HCT116 (cell line): ENCODE measurements at regions not wholly inside any gene's neighbourhood (a gene's known extent, or its start where the extent isn't known, plus 50 kb on each side); places are given as distances from the start of the nearest gene placed in this dataset.

ENCODE experiments used
- ATAC-seq: fragments of 200-7000 bp; cut with Tn5 transposase; 2 replicates; pipeline ENCODE4 v1.9.1; 2020; ENCODE audit warnings: mild to moderate bottlenecking, moderate library complexity
- BruUV-seq: library from RNA; stranded (reverse); fragments of 400-500 nt; replicated peaks from 2 replicates; lab custom pipeline; 2021; lab: Mats Ljungman, UMichigan
- CTCF ChIA-PET: fragments of 300-600 bp; sonication (Branson Sonifier 250); formaldehyde crosslinking; loops from one replicate; lab custom pipeline; 2021; ENCODE audit warnings: antibody characterized with exemption; lab: Charles Lee
- POLR2A ChIA-PET: fragments of 300-600, 350-600 bp; sonication (Branson Sonifier 250); formaldehyde crosslinking; loops from one replicate; lab custom pipeline; 2021; ENCODE audit warnings: antibody characterized with exemption; lab: Charles Lee
- RAD21 ChIA-PET, 2 experiments: fragments of 300-600 bp; sonication (Branson Sonifier 250); formaldehyde crosslinking; loops; one replicate each; lab custom pipeline; 2023; ENCODE audit warnings: low total read pairs in 2 of 2; ENCODE audit not compliant: uncharacterized antibody in 2 of 2, unreplicated experiment in 2 of 2, low non-redundant PET in 1 of 2; lab: Charles Lee
- DNase-seq: peaks from one replicate; pipeline ENCODE4 v3.0.0-alpha.2; 2010; ENCODE audit warnings: low read depth, low spot score
- H2AFZ ChIP-seq: fragments of 200-600 bp; shearing (Covaris generic), sonication (generic); 2 replicates; pipeline ENCODE4 v1.6.1; 2017; ENCODE audit warnings: low read depth, mixed run types, mixed read lengths, antibody characterized with exemption, low read length; ENCODE audit not compliant: poor library complexity, severe bottlenecking
- H3K27ac ChIP-seq: 2 replicates; pipeline ENCODE4 v1.5.1; 2012; ENCODE audit warnings: low read depth, low read length
- H3K27me3 ChIP-seq: fragments of 200-600 bp; sonication (generic); 2 replicates; pipeline ENCODE4 v1.6.1; 2016; ENCODE audit warnings: mixed run types, low read length, mixed read lengths; ENCODE audit not compliant: insufficient read depth
- H3K36me3 ChIP-seq, 2 experiments: fragments of 200-500 bp in 1 of 2; fragments of 200-600 bp in 1 of 2; sonication (Bioruptor generic) in 1 of 2; sonication (generic) in 1 of 2; 2 replicates each; pipeline versions ENCODE4 v1.5.1 to v1.6.1; 2014 to 2016; ENCODE audit warnings: low read length in 2 of 2, inconsistent platforms in 1 of 2, mixed read lengths in 1 of 2, mixed run types in 1 of 2; ENCODE audit not compliant: insufficient read depth in 2 of 2, control insufficient read depth in 1 of 2
- H3K4me1 ChIP-seq, 2 experiments: fragments of 200-600 bp in 1 of 2; sonication (generic) in 1 of 2; 2 replicates each; pipeline versions ENCODE4 v1.5.1 to v1.6.1; 2012 to 2017; ENCODE audit warnings: low read length in 2 of 2, inconsistent platforms in 1 of 2, mild to moderate bottlenecking in 1 of 2, mixed read lengths in 1 of 2, mixed run types in 1 of 2, moderate library complexity in 1 of 2; ENCODE audit not compliant: insufficient read depth in 2 of 2, control insufficient read depth in 1 of 2
- H3K4me2 ChIP-seq: fragments of 200-600 bp; sonication (generic); 2 replicates; pipeline ENCODE4 v1.6.1; 2017; ENCODE audit warnings: mixed run types, low read length, mixed read lengths
- H3K4me3 ChIP-seq, 2 experiments: fragments of 200-600 bp in 1 of 2; sonication (generic) in 1 of 2; replicated peaks in 1 of 2; 2 replicates each; pipeline ENCODE4 v1.5.1; 2011 to 2016; ENCODE audit warnings: low read length in 2 of 2, control low read depth in 1 of 2, low read depth in 1 of 2, mild to moderate bottlenecking in 1 of 2, mixed read lengths in 1 of 2, mixed run types in 1 of 2
- H3K79me2 ChIP-seq: fragments of 200-600 bp; sonication (generic); 2 replicates; pipeline ENCODE4 v1.6.1; 2017; ENCODE audit warnings: mild to moderate bottlenecking, mixed run types, low read length, moderate library complexity, mixed read lengths; ENCODE audit not compliant: insufficient read depth
- H3K9ac ChIP-seq: fragments of 200-600 bp; sonication (generic); 2 replicates; pipeline ENCODE4 v1.6.1; 2016; ENCODE audit warnings: low read length, mixed read lengths
- H3K9me2 ChIP-seq: fragments of 200-600 bp; sonication (generic), shearing (Covaris generic); 2 replicates; pipeline ENCODE4 v1.6.1; 2017; ENCODE audit warnings: mixed run types, mild to moderate bottlenecking, moderate library complexity; ENCODE audit not compliant: insufficient read depth
- H3K9me3 ChIP-seq, 2 experiments: fragments of 200-500 bp in 1 of 2; fragments of 200-600 bp in 1 of 2; sonication (Bioruptor generic) in 1 of 2; sonication (generic) in 1 of 2; 2 replicates each; pipeline ENCODE4 v1.6.1; 2014 to 2017; ENCODE audit warnings: low read length in 2 of 2, mixed read lengths in 2 of 2, inconsistent platforms in 1 of 2, low read depth in 1 of 2, mild to moderate bottlenecking in 1 of 2, mixed run types in 1 of 2, moderate library complexity in 1 of 2; ENCODE audit not compliant: control insufficient read depth in 1 of 2, insufficient read depth in 1 of 2
- H4K20me1 ChIP-seq: fragments of 200-600 bp; sonication (generic), shearing (Covaris generic); 2 replicates; pipeline ENCODE4 v1.6.1; 2017; ENCODE audit warnings: mixed run types, mild to moderate bottlenecking, moderate library complexity; ENCODE audit not compliant: insufficient read depth
- CBX3 ChIP-seq: IDR thresholded peaks from 2 replicates; pipeline ENCODE4 v1.6.1; 2012; ENCODE audit warnings: low read depth
- CEBPB ChIP-seq: IDR thresholded peaks from 2 replicates; pipeline ENCODE4 v1.6.1; 2012; ENCODE audit warnings: low read depth
- ELF1 ChIP-seq: IDR thresholded peaks from 2 replicates; pipeline ENCODE4 v1.6.1; 2012; ENCODE audit warnings: low read depth, borderline replicate concordance
- EZH2phosphoT487 ChIP-seq: fragments of 200-600 bp; IDR thresholded peaks from 2 replicates; pipeline ENCODE4 v1.6.1; 2018; ENCODE audit warnings: antibody characterized with exemption, borderline replicate concordance
- FOSL1 ChIP-seq: IDR thresholded peaks from 2 replicates; pipeline ENCODE4 v1.6.1; 2012; ENCODE audit warnings: low read depth
- JUND ChIP-seq: IDR thresholded peaks from 2 replicates; pipeline ENCODE4 v1.6.1; 2012
- POLR2AphosphoS5 ChIP-seq: IDR thresholded peaks from 2 replicates; pipeline ENCODE4 v1.6.1; 2011; ENCODE audit warnings: mild to moderate bottlenecking, low read depth, low read length, moderate library complexity
- RAD21 ChIP-seq: IDR thresholded peaks from 2 replicates; pipeline ENCODE4 v1.6.1; 2012; ENCODE audit warnings: low read depth, mild to moderate bottlenecking
- SIN3A ChIP-seq: IDR thresholded peaks from 2 replicates; pipeline ENCODE4 v1.6.1; 2012; ENCODE audit warnings: low read depth
- SP1 ChIP-seq: IDR thresholded peaks from 2 replicates; pipeline ENCODE4 v1.6.1; 2012; ENCODE audit warnings: low read depth
- SRF ChIP-seq: IDR thresholded peaks from 2 replicates; pipeline ENCODE4 v1.6.1; 2012; ENCODE audit warnings: low read depth
- TCF7L2 ChIP-seq: IDR thresholded peaks from 2 replicates; pipeline ENCODE4 v1.7.0; 2011; ENCODE audit warnings: borderline replicate concordance, inconsistent platforms; ENCODE audit not compliant: insufficient read depth, insufficient read length; ENCODE audit errors: extremely low read depth
- YY1 ChIP-seq: IDR thresholded peaks from 2 replicates; pipeline ENCODE4 v1.6.1; 2011; ENCODE audit warnings: low read length, low read depth, moderate library complexity, mild to moderate bottlenecking; ENCODE audit not compliant: insufficient replicate concordance; ENCODE audit errors: extremely low read depth
- ZFX ChIP-seq: fragments of 450-650 bp; IDR thresholded peaks from 2 replicates; pipeline ENCODE4 v1.6.1; 2017
- intact Hi-C: fragments of 100-400 bp; cut with micrococcal nuclease; formaldehyde crosslinking; loops from 2 replicates; pipeline ENCODE4 v1.10.0; 2022
- TF ChIP-seq, protein P1 (sequence below): IDR thresholded peaks from 2 replicates; pipeline ENCODE4 v1.6.1; 2012; ENCODE audit warnings: low read depth
- TF ChIP-seq, protein P2 (sequence below), 3 experiments: fragments of 200-600 bp in 1 of 3; sonication (generic) in 1 of 3; IDR thresholded peaks in 2 of 3; conservative IDR thresholded peaks in 1 of 3; 2 replicates each; pipeline ENCODE4 v1.5.1; 2012 to 2017; ENCODE audit warnings: low read depth in 2 of 3, low read length in 2 of 3, antibody characterized with exemption in 1 of 3, borderline replicate concordance in 1 of 3, control low read depth in 1 of 3, mild to moderate bottlenecking in 1 of 3, mixed read lengths in 1 of 3, mixed run types in 1 of 3, moderate library complexity in 1 of 3; ENCODE audit not compliant: insufficient read depth in 1 of 3

DNA sequence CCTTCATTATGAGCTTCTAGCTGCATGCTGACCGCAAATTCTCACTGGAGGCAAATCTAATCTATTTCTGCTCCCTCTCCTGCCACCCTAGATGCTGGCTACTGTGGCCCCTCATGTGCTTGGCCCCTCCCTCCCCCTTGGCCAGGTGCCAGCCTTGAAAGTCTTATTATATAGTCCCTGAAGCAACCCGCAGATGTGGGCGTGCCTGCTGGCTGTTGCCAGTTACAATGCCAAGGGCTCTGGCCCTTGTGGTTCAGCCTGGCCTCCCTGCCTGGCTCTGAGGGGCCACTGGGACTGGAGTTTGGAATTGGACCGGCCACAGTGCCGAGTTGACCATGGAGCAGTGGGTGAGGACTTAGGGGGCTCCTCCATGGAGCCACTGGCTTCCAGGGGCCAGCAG, 78.9 kb upstream of the ACTRT2 start:
- ChIA-PET CTCF (no interaction called here), POLR2A (no interaction called here), RAD21 (no interaction called here)
- no peak overlapping the region for H3K9ac ChIP-seq
- BruUV-seq: no TSS peak
- DNase-seq (no peak), ATAC-seq (no peak)
- H2AFZ ChIP-seq: no peak overlapping the region
- H3K79me2 ChIP-seq: no peaks in the 10 kb centered on the region
- TF ChIP-seq SRF (no peak), CBX3 (no peak), ZFX (no peak), TCF7L2 (no peak), CEBPB (no peak), YY1 (no peak), FOSL1 (no peak), ELF1 (no peak), RAD21 (no peak), SIN3A (no peak), EZH2phosphoT487 (no peak), POLR2AphosphoS5 (no peak), SP1 (no peak), JUND (no peak)
- TF ChIP-seq, protein P1, sequence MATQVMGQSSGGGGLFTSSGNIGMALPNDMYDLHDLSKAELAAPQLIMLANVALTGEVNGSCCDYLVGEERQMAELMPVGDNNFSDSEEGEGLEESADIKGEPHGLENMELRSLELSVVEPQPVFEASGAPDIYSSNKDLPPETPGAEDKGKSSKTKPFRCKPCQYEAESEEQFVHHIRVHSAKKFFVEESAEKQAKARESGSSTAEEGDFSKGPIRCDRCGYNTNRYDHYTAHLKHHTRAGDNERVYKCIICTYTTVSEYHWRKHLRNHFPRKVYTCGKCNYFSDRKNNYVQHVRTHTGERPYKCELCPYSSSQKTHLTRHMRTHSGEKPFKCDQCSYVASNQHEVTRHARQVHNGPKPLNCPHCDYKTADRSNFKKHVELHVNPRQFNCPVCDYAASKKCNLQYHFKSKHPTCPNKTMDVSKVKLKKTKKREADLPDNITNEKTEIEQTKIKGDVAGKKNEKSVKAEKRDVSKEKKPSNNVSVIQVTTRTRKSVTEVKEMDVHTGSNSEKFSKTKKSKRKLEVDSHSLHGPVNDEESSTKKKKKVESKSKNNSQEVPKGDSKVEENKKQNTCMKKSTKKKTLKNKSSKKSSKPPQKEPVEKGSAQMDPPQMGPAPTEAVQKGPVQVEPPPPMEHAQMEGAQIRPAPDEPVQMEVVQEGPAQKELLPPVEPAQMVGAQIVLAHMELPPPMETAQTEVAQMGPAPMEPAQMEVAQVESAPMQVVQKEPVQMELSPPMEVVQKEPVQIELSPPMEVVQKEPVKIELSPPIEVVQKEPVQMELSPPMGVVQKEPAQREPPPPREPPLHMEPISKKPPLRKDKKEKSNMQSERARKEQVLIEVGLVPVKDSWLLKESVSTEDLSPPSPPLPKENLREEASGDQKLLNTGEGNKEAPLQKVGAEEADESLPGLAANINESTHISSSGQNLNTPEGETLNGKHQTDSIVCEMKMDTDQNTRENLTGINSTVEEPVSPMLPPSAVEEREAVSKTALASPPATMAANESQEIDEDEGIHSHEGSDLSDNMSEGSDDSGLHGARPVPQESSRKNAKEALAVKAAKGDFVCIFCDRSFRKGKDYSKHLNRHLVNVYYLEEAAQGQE: no peak
- TF ChIP-seq, protein P2, sequence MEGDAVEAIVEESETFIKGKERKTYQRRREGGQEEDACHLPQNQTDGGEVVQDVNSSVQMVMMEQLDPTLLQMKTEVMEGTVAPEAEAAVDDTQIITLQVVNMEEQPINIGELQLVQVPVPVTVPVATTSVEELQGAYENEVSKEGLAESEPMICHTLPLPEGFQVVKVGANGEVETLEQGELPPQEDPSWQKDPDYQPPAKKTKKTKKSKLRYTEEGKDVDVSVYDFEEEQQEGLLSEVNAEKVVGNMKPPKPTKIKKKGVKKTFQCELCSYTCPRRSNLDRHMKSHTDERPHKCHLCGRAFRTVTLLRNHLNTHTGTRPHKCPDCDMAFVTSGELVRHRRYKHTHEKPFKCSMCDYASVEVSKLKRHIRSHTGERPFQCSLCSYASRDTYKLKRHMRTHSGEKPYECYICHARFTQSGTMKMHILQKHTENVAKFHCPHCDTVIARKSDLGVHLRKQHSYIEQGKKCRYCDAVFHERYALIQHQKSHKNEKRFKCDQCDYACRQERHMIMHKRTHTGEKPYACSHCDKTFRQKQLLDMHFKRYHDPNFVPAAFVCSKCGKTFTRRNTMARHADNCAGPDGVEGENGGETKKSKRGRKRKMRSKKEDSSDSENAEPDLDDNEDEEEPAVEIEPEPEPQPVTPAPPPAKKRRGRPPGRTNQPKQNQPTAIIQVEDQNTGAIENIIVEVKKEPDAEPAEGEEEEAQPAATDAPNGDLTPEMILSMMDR (IDR thresholded peaks at IDR 0.05 in 2 of 3, conservative IDR thresholded peaks at IDR 0.05 in 1 of 3; ENCODE audit: borderline replicate concordance in 1 of 3, insufficient read depth in 1 of 3, low read depth in 2 of 3, low read length in 2 of 3): no peak
- H3K4me1 ChIP-seq: no peaks in the 10 kb centered on the region
- no peaks in the 10 kb centered on the region for H3K9me2 ChIP-seq
- no peaks in the 10 kb centered on the region for H3K27me3 ChIP-seq
- no peak overlapping the region for H3K4me3 ChIP-seq
- no peak overlapping the region for H3K27ac ChIP-seq
- peaks cover 2 to 7% of the 10 kb centered on the region in 2 experiments; a peak in 2 of 4 replicates for H3K9me3 ChIP-seq
- H3K36me3 ChIP-seq: no peaks in the 10 kb centered on the region
- no peaks in the 10 kb centered on the region for H4K20me1 ChIP-seq
- no peak overlapping the region for H3K4me2 ChIP-seq
- intact Hi-C loops: no loop called here
